ENCODE measurements at regions not wholly inside any gene's neighbourhood (a gene's known extent, or its start where the extent isn't known, plus 50 kb on each side); places are given as distances from the start of the nearest gene placed in this dataset.

DNA sequence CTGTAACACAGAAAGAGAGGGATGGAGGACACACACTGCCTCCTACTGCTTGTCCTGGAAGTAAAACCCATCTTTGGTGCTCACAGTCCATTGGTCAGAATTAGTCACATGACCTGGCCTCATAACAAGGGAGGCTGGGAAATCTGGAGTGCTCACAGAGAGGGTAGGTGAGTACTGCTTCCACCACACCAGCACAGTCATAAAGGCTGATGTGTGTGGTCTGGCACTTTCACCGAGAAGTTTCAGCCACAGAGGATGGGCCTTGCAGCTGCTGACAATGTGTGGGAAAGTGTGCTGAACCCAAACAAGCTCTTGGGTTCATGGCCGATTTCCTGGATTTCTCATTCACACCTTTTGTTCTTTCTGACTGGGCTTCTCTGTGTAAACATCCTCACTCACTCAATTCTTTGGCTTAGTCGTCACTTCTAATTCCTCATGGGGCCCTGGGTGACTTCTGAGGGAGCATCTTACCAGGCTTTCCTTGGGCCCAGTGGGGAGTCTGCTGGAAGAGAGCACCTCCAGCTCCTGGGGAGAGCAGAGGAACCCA, 100.7 kb downstream of the ASB7 start:
- ATAC-seq (ENCODE audit: poor library complexity) (no peak), DNase-seq (no peak)
- intact Hi-C loops (cut with DNase I) = no loop called here

DNA sequence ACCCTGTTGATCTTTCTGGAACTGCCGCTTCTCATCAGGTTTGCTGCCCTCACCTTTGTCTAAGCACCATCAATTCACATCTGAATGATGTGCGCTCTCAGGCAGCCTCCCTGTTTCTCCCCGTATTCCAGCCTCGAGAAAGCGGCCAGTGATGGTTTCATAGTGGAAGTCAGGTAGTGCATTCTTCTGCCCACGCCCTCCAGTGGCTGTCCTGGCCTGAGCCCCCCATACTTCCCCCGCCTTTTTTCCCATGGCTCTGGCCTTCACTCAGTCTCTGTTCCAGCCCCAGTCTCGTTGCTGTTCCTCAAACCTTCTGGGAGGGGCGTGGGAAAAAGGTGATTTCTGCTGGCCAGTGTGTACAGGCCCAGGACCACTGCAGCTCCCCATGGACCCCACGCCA, 101.3 kb downstream of the ASB7 start:
- no peak for DNase-seq
- intact Hi-C loops (cut with DNase I) = no loop called here

GRCh38 chr15:100704281-100705055, 102.1 kb downstream of the ASB7 start:
- ATAC-seq (ENCODE audit: poor library complexity) (no peak), DNase-seq (no peak)
- intact Hi-C loops (cut with DNase I) = no loop called here

More for the DNA sequence above, 101.3 kb downstream of the ASB7 start:
- no peak for ATAC-seq (ENCODE audit: poor library complexity)

DNA sequence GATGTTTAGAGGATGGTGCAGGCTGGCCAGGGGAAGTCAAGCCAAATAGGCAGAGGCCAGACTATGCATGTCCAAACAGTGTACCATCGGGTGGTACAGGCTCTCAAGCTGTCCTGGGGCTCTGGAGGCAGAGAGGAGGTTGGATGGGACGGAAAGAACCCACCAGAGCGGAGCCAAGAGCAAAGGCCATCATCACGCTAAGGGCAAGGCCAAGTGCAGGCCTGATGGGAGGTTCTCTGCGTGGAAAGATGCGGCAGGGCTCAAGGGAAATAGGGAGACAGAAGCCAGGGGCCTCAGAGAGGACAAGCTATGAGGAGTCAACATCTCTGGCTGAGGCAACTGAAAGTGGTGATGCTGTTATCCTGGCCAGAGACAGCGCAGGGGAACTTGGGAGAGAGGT, 102.7 kb downstream of the ASB7 start:
- no peak for DNase-seq
- intact Hi-C loops (cut with DNase I) = no loop called here
- no peak for ATAC-seq (ENCODE audit: poor library complexity)

DNA sequence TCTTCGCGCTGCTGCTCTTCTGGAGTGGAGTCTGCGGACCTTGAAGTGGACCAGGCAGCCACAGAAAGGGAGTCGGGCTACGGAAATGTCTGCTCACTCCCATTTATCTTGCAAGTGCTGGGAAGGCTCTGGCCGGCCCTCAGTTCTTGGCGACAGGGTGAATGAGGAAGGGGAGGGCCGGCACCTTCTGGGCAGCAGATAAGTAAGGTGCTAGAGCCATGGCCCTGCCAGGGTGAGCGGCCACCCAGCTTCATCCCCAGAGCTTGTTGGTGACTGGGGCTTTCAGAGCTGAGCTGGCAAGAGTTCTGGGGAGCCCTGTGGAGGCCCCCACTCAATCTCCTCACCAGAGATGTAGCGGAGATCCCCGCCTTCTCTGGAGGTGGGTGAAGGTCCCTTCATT, 103.5 kb downstream of the ASB7 start:
- no peak for DNase-seq

DNA sequence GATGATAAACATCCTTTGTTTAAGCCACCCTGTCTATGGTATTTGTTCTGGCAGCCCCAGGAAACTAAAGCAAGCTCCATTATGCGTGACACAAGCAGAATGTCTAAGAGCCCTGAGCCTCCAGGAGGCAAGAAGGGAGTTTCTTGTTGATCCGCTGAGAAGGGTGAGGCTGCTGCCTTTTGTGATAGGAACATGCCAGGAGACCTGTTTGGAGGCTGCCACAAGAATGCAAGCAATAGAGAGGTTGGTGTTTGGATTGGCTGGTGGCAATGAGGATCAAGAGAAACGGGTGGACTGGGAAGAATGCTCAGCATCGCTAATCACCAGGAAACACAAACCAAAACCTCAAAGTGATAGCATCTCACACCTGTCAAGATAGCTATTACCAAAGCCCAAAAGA, 104.8 kb downstream of the ASB7 start:
- intact Hi-C loops (cut with DNase I) = no loop called here
- DNase-seq = no peak
- no peak for ATAC-seq (ENCODE audit: poor library complexity)

More for the DNA sequence above, 103.5 kb downstream of the ASB7 start:
- intact Hi-C loops (cut with DNase I) = no loop called here
- ATAC-seq (ENCODE audit: poor library complexity) = no peak

DNA sequence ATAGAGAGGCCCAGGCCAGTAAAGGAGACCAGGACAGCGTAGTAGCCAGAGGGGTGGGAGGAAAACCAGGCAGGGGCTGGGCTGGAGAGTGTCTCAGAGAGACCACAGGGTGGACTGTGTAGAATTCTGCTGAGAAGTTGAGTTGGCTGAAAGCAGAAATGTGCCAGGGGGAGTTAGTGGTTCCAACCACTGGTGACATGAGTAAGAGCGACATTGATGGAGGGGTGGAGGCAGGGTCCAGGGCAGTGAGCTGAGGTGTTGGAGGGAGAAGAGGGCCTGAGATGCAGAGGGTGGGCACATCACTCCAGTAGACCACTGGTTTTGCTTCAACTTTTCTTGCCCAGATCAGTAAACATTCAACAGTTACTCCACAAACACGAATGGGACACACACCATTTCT, 106.5 kb downstream of the ASB7 start:
- ATAC-seq (ENCODE audit: poor library complexity) (no peak), DNase-seq (no peak)
- intact Hi-C loops (cut with DNase I) = no loop called here

- intact Hi-C loops (cut with DNase I) = no loop called here
- no peak for ATAC-seq (ENCODE audit: poor library complexity)
Observed at GRCh38 chr15:100710222-100710621, 107.8 kb downstream of the ASB7 start.

DNA sequence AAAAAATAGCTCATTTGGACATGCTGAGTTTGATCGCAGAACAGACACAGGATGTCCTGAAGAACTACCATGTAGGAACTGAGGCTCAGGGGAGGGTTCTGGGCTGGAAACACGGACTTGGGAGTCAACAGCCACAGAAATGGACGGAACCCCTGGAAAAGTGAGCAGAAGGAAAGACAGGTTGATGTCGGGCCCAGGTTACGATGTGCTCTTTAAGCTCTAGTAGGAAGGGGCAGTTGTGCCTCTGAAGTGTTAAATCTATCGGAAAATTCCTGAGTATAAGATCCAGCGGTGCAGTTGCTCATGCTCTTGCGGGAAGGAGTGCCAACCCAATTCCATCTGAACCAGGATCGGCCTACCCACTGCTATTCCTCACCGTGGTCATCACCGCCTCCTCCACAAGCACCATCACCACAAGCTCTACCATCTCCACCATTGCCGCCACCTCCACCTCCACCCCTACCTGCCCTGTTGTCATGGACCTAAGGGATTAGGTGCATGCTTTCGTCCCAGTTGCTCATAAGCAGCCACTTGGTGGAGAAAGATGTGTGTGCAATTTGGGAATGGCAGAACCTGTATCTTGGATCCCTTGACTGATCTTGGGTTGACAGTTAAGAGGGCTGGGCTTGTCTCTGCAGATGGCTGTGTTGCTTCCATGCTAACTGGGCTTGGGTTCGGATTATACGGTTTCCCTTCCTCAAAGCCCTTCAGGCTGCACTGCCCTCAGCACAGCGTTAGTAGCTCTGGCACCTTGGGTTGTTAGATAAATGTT, 108.5 kb downstream of the ASB7 start:
- DNase-seq (no peak), ATAC-seq (ENCODE audit: poor library complexity) (no peak)
- intact Hi-C loops (cut with DNase I) = no loop called here

More at GRCh38 chr15:100710222-100710621, 107.8 kb downstream of the ASB7 start:
- no peak for DNase-seq

GRCh38 chr15:100711516-100712021, 109.2 kb downstream of the ASB7 start:
- intact Hi-C loops (cut with DNase I) = no loop called here
- ATAC-seq (ENCODE audit: poor library complexity) = peak; percentile 57
- no peak for DNase-seq

DNA sequence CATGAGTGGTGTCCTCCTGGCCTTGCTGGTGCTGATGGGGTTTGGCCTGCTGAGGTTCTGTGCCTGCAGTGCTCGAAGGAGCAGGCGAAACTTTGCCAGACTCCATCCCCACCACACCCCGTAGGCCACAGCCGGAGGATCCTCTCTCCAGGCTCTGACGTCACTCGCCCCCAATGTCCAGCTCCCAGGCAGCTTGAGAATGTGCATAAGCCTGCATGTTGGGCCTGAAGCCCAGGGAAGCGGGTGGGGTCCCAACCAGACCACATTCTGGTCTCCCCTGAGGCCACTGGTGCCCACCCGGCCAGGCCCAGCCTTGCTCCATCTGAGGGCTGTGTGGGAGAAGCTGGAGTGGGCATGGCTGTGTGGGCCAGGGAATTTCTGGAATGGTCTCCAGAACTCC, 109.8 kb downstream of the ASB7 start:
- intact Hi-C loops (cut with DNase I) = no loop called here
- ATAC-seq (ENCODE audit: poor library complexity) (peak; percentile 63), DNase-seq (peak; percentile 79)

- DNase-seq (no peak), ATAC-seq (ENCODE audit: poor library complexity) (no peak)
- intact Hi-C loops (cut with DNase I) = no loop called here
Observed at GRCh38 chr15:100713163-100713867, 110.9 kb downstream of the ASB7 start.

DNA sequence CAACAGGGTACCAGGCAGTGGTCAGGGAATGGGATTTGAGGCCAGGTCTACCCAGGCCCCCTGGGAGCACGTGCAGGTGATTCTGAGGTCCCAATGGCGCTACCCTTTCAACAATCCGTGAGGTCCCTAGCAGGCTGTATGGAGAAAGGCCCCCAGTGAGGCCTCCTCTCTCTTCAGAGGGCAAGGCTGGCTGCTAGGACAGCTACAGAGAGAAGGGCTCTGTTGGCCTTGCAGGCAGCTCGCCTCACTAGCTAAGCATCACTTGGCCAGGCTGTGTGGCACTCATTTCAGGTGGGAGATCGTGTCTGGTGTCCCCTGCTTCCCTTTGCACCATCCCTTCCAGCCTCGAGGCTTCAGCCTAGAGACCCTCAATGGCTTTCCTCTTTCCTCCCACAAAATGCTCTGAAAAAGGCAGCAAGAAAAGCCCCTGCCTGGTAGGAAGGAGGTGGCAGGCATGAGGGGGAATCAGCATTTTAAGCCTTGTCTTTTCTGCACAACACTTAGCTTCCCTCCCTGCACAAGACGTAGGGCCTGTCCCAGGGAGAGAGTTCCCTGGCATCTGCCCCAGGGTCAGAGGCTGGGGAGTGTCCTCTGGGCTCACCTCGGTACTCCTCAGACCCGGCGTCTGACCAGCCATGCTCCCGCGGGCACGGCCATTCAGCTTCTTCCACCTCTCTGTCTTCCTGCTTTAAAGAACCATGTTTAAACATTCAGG, 111.8 kb downstream of the ASB7 start:
- intact Hi-C loops (cut with DNase I) = no loop called here
- DNase-seq (no peak), ATAC-seq (ENCODE audit: poor library complexity) (no peak)

DNA sequence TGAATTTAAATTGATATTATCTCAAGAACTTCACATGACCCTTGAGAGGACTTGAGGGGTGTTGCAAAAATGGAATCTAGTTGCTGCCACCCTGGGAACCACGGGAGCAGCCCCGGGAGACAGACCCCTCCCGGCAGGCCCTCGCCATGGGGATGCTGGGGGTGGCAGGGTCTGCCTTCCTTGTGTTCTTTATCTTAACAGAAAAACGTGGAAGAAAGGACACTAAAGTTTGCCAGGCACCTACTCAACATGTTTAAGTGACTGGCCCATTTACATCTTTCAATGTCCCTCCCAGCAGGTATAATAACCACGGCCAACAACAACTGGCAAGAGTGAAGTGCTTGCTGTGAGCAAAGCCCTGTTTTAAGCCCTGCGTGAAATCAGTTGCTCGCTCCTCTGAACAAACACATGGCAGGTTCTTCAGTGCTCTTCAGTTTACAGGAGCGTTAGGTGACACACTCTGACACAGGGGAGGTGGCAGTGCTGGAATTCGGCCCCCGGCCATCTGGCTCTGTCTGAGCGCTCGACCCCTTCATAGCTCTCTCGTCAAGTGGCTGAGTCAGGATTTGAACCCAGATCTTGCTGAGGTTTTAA, 112.5 kb downstream of the ASB7 start:
- intact Hi-C loops (cut with DNase I) = no loop called here
- DNase-seq (no peak), ATAC-seq (ENCODE audit: poor library complexity) (no peak)

GRCh38 chr15:100715571-100716455, 113.4 kb downstream of the ASB7 start:
- DNase-seq (peak; percentile 73), ATAC-seq (ENCODE audit: poor library complexity) (peak; percentile 34)
- intact Hi-C loops (cut with DNase I) = no loop called here

DNA sequence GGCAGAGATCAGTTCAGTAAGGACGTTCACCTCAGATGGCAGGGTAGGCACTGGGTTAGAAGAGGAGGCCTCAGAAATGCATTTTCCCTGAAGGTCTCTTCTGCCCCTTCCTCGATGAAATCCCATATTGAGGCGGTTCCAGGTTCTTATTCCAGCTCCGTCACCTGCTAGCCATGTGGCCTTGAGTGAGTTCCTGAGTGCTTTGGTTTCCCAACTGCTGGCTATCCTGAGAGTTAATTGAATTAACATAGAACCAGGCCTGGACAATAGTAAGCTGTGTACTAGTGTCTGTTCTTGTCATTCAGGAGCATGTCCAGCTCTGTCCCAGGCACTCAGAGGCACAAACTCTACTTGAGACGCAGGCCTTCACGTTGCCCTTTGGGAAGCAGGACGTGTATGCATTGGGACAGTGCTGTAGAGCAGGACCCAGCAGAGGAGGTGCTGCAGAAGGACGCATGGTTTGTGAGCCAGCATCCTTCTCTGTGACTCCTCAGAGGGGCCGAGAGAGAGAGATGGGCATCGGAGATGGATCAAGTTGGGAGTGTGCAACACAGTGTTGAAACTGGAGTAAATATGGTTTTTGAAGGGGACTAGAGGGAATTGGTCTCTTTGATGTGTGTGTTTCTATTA, 114.2 kb downstream of the ASB7 start:
- intact Hi-C loops (cut with DNase I) = no loop called here
- ATAC-seq (ENCODE audit: poor library complexity) = no peak

DNA sequence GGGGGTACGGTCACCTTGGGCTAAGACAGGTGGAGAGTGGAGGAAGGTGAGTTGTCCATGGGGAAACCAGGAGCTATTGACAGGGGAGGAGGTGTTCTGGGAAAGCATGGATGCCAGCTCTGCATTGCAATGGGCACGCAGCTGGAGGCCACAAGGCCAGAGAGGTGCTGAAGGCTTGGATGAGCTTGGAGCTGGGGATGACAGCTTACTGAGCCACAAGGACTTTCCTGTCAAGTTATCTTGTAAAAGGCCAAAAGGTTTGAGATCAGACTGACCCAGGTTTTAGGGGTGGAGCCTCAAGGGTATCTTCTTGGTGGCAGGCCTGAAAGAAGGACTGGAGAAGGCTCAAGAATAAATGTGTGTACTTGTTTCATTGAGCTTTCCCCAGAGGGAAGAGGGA, 115.2 kb downstream of the ASB7 start:
- intact Hi-C loops (cut with DNase I) = no loop called here
- DNase-seq = no peak
- ATAC-seq (ENCODE audit: poor library complexity) = no peak

More for the DNA sequence above, 114.2 kb downstream of the ASB7 start:
- DNase-seq = no peak
